ENCODE measurements at regions not wholly inside any gene's neighbourhood (a gene's known extent, or its start where the extent isn't known, plus 50 kb on each side); places are given as distances from the start of the nearest gene placed in this dataset.

- TF ChIP-seq, protein P1, sequence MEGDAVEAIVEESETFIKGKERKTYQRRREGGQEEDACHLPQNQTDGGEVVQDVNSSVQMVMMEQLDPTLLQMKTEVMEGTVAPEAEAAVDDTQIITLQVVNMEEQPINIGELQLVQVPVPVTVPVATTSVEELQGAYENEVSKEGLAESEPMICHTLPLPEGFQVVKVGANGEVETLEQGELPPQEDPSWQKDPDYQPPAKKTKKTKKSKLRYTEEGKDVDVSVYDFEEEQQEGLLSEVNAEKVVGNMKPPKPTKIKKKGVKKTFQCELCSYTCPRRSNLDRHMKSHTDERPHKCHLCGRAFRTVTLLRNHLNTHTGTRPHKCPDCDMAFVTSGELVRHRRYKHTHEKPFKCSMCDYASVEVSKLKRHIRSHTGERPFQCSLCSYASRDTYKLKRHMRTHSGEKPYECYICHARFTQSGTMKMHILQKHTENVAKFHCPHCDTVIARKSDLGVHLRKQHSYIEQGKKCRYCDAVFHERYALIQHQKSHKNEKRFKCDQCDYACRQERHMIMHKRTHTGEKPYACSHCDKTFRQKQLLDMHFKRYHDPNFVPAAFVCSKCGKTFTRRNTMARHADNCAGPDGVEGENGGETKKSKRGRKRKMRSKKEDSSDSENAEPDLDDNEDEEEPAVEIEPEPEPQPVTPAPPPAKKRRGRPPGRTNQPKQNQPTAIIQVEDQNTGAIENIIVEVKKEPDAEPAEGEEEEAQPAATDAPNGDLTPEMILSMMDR (IDR thresholded peaks at IDR 0.05): no peak
- no peak for TF ChIP-seq POLR2A (IDR thresholded peaks at IDR 0.05)
Observed at GRCh38 chr7:142519079-142520078, 229.9 kb upstream of the PRSS1 start.
